GM18526 (cell line): ENCODE measurements at regions not wholly inside any gene's neighbourhood (a gene's known extent, or its start where the extent isn't known, plus 50 kb on each side); places are given as distances from the start of the nearest gene placed in this dataset.

Experiments used
- POLR2A ChIP-seq: IDR thresholded peaks from 3 replicates; pipeline ENCODE4 v1.6.1; 2011; ENCODE audit not compliant: insufficient read length; ENCODE audit errors: extremely low read depth

DNA sequence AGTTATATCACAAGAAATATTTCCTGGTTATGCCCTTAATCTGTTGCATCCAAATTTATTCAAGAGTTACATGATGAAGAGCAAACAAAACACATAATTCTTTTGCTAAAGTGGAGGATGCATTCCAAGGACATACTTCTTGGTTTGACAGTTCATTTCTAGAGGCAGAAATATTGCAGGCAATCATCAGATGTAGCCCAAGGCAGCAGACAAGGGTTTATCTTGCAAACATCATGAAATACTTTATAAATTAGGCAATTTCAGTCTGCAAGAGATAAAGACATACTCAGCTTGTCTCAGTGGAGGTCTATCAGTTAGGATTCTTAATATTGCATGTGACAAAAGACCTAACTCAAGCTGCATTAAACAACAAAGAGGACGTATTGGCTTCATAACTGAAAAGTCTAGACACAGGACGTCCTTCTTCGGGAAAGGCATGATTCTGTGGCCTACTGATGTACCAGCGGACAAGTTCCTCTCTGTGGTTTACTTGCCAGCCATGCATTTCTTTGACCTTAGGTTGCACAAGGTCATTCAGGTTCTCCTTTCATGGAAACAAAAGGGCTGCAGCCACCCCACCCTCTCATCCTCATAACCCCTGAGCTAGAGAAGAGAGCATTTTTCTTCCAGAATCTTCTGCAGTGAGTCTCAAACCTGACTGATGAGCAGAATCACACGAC lies 204.1 kb downstream of the KATNAL1 start:
- no peak for TF ChIP-seq POLR2A

DNA sequence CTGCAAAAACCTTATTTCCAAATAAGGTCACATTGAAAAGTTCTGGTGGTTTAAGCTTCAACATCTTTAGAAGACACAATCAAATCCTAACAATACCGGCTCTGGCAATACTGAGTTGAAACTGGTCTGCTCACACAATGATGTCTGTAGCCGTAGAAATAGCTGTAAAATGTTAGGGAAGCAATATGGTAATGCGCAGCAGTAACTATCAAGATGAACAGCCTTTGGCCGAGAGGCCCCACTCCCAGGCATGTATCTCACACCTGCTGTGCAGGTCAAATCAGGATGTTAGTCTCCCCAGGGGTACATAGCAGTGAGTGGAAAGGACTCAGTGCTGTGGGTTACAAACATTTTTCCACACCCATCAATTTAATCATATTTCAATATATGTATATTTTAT lies 207.1 kb downstream of the KATNAL1 start:
- TF ChIP-seq POLR2A, result no peak

DNA sequence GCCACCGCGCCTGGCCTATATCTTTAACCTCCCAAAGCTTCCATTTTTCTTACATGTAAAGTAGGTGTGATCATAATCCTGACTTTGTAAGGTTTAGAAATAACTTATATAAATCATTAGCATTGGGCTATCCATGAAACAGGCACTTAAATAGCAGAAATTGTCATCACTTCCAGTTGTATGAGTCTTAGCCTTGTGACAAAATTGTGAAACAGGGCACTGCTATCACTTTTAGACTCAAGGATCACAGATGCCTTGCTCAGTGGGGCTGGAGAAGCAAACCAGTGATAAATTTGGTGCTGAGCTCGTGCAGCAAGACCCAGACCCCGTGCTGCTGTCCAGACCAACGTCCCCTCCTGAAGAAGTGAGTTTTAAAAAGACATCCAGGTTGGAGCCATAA lies 209.7 kb downstream of the KATNAL1 start:
- no peak for TF ChIP-seq POLR2A

DNA sequence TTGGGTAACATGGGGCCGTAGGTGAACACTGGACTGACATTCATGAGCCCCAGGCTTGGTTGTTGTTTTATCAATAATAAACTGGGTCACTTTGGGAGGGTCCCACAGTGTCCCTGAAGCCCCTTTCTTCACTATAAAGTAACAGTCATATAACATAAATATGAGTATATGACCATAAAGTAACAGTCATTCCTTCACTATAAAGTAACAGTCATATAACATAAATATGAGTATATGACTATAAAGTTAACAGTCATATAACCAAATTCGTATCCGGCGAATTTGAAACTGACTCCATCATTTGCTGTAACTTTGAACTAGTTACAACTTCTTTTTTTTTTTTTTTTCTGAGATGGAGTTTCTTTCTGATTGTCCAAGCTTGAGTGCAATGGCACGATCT lies 210.3 kb downstream of the KATNAL1 start:
- no peak for TF ChIP-seq POLR2A

DNA sequence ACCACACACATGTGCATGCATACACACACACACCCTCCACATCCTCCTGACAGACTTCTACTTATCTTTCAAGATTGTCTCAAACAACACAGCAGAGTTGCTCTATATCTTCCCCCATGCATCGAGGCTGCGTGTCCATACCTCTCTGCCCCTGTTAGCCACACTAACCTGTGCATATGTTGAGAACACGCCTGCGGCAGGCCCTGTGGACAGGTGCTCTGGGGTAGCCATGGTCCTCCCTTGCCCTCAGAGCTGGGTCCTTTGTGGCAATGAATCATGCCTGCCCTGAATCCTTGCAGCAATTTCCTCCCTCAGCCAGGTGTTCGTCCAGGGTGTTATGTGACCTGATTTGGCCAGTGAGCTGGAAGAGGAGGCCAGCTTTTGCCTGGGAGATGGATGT lies 213.3 kb downstream of the KATNAL1 start:
- no peak for TF ChIP-seq POLR2A

GRCh38 chr13:30093236-30093635 lies 214.1 kb downstream of the KATNAL1 start:
- TF ChIP-seq POLR2A, result no peak

DNA sequence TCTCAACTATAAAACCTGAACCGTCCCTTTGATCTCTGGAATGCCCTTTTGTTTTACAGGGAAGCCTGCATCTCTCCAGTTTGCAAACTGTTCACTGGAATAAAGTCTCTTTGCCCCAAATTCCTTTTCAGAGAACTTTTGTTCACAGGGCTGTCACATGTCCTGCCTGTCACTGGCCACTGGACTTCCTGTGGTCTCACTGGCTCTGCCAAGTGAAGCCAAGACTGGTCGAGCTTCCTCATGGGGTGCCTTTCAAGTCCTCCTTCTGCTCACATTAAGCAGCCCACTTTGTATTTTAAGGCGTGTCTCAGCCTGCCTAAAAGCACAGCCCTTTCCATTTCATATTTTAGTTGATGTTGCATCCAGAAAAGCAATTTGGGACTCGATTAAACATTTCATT lies 215.7 kb downstream of the KATNAL1 start:
- no peak for TF ChIP-seq POLR2A

DNA sequence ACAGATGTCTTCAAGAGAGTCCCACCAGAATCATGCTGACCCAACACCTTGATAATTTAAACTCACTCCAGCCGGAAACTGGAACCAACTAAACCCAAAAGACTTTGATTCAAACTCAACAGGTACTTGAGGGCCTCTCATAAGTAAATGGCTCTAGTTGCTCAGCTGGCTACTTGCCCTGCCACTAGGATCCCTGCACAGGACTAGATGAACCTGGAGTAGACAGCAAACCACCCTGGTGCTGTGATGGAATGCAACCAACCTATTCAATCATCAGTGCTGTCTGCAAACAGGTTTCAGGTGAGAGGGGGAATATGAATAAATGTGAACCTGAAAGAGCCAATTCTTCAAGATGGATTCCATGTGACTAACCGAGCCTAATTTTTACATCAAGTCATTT lies 216.3 kb downstream of the KATNAL1 start:
- TF ChIP-seq POLR2A, result no peak

DNA sequence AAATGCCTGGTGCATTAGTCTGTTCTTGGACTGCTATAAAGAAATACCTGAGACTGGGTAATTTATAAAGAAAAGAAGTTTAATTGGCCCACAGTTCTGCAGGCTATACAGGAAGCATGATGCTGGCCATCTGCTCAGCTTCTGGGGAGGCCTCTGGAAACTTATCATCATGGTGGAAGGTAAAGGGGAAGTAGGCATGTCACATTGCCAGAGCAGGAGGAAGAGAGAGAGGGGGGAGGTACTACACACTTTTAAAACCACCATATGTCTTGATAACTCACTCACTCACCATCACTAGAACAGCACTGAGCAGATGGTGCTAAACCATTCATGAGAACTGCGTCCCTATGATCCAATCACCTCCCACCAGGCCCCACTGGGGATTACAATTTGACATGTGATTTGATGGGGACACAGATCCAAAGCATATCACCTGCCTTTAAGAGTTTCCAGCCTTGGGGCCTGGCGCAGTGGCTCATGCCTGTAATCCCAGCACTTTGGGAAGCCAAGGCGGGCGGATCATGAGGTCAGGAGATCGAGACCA lies 219.0 kb downstream of the KATNAL1 start:
- no peak for TF ChIP-seq POLR2A

GRCh38 chr13:30085087-30085486 lies 222.3 kb downstream of the KATNAL1 start:
- TF ChIP-seq POLR2A, result no peak

DNA sequence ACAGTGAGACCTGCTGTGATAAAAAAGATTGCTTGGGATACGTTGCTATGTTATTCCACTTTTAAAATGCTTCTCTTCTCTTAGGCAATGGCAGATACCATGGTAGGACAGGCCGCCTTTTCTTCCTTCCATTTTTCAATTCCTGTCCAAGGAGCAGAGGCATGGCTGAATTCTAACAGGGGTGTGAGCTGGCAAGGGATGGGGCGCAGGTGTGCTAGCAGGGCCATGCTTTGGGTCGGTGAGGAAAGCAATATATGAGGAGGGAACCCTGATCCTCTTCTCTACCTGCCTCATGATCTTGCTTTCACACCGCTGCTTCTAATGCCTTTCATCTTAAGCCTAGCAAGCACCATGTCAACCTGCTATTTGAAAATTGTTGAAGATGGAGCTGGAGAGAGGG lies 225.0 kb downstream of the KATNAL1 start:
- no peak for TF ChIP-seq POLR2A

DNA sequence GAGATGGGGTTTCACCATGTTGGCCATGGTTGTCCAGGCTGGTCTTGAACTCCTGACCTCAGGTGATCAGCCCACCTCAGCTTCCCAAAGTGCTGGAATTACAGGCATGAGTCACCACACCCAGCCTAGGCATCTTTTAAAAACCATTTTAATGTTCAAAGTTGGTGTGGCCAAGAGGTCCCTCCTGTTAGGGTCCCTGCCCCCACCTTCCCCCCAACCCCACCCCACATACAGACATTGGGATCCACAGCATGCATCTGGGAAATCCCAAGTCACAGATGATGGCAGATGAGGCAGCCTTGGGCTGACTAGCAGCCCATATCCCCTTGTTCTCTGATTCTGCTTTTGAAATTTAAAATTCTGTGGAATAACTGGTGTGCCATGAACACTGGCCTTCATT lies 226.0 kb downstream of the KATNAL1 start:
- TF ChIP-seq POLR2A, result no peak

GRCh38 chr13:30079501-30079900 lies 227.8 kb downstream of the KATNAL1 start:
- TF ChIP-seq POLR2A, result no peak

DNA sequence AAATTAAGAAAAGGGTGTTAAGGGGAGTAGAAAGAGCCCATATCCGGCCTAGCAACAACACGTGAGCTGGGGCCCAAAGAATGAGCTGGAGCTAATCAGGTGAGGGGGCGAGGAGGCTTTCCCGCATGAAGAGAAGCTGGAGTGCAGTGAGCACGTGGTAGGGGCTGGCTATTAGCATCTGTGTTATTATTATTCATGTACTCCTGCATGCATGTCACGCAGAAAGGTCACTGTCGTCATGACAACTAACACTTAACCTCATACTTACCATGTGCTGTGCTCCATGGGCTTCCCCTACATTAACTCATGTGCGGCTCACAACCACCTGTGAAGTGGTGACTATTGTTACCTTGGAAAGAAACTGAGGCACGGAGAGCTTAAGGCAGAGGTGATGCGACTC lies 227.6 kb upstream of the UBL3 start:
- TF ChIP-seq POLR2A, result no peak

GRCh38 chr13:30077240-30077735 lies 226.9 kb upstream of the UBL3 start:
- no peak for TF ChIP-seq POLR2A

- no peak for TF ChIP-seq POLR2A
These were observed 224.7 kb upstream of the UBL3 start for GRCh38 chr13:30074955-30075614.
